GM19035 (cell line): ENCODE measurements at regions not wholly inside any gene's neighbourhood (a gene's known extent, or its start where the extent isn't known, plus 50 kb on each side); places are given as distances from the start of the nearest gene placed in this dataset.
"Not testable (repeated sequence)": the region's sequence is repeated elsewhere in the genome, so short reads cannot be mapped to it uniquely, and the experiment has no call there.

ENCODE experiments used
- ATAC-seq: cut with Tn5 transposase; IDR thresholded peaks from one replicate; pipeline ENCODE4 v1.9.1; 2021; ENCODE audit not compliant: unreplicated experiment

GRCh38 chr3:103829723-103830326 lies 1395.0 kb downstream of the ZPLD1 start:
- ATAC-seq = no peak

DNA sequence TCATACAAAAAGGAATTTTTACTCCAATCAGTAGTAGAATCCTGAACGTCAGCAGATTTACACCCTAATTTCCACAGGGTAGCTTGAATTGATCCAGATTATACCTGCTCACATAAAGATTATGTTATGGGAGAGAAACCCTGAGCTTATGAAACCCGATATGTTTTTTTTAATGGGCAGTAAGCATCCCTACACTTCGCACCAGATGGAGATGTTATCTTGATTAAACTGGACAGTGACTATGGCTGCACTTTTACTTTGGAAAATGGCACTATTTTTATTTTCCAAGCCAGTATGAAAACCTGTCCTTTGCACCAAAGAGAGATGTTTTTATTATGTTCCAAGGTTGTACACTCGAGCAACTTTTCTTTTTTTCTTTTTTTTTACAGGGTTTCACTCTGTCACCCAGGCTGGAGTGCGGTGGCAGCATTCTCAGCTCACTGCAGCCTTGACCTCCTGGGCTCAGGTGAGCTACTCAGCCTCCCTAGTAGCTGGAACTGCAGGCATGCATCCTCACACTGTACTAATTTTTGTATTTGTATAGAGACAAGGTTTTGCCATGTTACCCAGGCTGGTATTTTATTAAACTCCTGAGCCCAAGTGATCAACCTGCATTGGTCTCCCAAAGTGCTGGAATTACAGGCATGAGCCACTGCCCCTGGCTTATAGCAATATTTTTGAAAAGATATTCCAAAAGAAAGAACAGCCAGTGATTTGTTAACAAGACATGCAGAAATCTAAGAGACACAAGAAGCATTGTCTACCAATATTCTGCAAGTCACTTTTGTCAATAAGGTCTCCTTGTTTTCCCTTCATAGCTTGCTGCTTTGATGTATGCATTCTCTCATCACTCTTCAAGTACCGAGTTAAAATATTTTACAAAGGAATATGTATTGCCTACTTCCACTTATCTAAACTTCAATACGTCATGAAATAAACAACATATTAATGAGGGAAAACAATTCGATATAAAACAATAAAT lies 1412.6 kb downstream of the ZPLD1 start:
- no peak for ATAC-seq

- ATAC-seq = no peak
Observed at GRCh38 chr3:103851793-103852192, 1417.0 kb downstream of the ZPLD1 start.

GRCh38 chr3:103862415-103862814 lies 1427.6 kb downstream of the ZPLD1 start:
- ATAC-seq = no peak

DNA sequence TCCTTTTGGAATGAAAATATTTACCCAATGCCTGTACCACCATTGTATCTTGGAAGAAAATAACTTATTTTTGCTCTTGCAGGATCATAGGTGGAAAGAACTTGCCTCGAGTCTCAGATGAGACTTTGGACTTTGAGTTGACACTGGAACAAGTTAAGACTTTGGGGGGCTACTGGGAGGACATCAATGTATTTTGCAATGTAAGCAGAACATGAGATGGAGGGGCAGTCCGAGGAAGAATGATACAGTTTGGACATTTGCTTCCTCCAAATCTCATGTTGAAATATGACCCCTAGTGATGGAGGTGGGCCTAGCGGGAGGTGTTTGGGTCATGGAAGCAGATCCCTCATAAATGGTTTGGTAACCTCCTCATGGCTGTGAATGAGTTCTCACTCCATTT lies 1428.6 kb downstream of the ZPLD1 start:
- ATAC-seq = no peak

DNA sequence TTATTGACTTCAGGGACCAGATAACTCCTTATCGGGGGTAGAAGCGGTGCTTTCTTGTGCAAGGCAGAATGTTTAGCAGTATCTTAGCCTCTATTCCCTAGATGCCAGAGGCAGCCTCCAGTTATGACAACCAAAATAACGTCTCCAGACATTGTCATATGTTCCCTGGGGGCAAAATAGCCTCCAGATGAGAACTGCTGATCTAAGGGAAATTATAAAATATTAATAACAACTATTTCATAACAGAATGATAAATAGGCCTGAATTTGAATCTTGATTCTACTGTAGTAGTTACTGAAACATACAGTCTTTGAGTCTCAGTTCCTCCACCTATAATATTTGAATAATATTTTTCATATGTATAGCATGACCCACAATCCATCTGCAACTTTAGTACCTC lies 1431.3 kb downstream of the ZPLD1 start:
- no peak for ATAC-seq

DNA sequence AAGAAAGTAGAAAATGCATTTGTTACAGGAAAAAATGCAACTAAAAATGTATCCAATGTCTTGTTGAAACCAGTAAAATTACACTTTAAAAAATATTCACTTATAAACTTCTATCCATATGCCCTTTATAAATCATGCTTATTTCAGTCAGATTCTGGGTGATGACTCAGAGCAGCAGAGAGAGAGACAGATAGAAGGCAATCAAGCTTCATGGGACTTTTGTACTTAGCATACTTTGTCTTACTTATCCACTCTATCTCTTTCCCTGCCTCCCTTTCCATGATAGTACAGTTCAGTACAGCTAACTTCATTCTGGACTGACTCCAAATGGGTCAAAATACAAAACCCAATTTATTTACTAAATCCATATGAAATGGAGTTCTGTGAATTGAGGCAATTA lies 1438.2 kb downstream of the ZPLD1 start:
- no peak for ATAC-seq

GRCh38 chr3:103873897-103874545 lies 1439.2 kb downstream of the ZPLD1 start:
- ATAC-seq = no peak

- not testable (repeated sequence) for ATAC-seq
Observed at GRCh38 chr3:103881809-103882208, 1447.0 kb downstream of the ZPLD1 start.

DNA sequence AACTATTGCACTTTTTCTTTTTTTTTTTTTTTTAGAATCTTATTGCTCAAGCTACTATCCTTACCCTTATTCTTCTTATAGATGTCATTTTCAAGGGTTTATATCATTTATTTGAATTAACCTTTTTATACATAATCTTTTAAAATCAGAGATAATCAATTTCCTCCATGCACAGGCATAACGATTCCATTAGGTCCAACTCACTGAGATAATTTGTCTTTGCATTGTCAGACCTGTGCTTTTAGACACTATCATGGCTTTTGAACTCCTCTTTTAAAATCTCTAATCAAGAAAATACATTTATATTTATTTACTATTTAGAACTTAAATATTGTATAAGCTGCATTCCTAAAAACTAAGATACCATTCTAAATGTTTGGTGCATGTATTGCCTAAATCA lies 1454.9 kb downstream of the ZPLD1 start:
- ATAC-seq = no peak

- ATAC-seq = no peak
Observed at GRCh38 chr3:103894162-103894822, 1459.5 kb downstream of the ZPLD1 start.

GRCh38 chr3:103899328-103899727 lies 1464.5 kb downstream of the ZPLD1 start:
- no peak for ATAC-seq

- no peak for ATAC-seq
Observed at GRCh38 chr3:103904991-103905390, 1461.7 kb upstream of the ALCAM start.

DNA sequence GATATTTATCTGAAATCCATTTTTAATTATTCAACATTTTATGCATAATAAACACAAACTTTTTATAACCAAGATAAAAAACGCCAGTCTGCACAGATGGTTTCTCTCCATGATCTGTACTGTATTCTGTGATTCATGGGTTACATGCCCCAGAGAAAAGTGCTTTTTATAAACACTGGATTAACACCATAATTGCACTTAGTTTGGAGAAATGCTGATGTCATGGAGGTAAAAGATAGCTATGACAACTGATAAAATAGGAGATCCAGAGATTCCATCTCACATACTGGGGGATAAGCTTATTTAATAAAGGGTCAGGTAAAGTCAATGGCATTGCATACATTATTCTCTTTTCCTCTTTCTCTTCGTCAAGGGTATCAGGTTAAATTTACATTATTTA lies 1460.4 kb upstream of the ALCAM start:
- no peak for ATAC-seq

- ATAC-seq = no peak
Observed at GRCh38 chr3:103906808-103907207, 1459.9 kb upstream of the ALCAM start.

- no peak for ATAC-seq
Observed at GRCh38 chr3:103907567-103907966, 1459.1 kb upstream of the ALCAM start.

- ATAC-seq = no peak
Observed at GRCh38 chr3:103909395-103909794, 1457.3 kb upstream of the ALCAM start.

DNA sequence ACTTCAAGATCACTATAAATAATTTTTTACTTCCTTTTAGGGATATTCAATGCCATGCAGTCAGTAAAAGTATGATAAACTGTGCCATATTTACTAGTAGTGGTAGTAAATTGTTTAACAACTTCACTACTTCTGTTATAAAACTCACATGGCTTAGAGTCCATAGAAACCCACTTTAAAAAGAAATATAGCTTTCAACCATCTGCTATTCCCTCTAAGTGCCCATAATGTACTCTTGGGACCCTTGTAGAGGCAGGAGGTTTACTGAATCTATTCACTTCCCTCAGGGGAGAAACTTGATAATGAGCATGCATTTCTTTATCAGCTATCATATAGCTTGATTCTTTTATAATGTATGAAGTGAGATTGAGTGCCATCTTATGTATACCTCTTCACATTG lies 1448.4 kb upstream of the ALCAM start:
- ATAC-seq = no peak

DNA sequence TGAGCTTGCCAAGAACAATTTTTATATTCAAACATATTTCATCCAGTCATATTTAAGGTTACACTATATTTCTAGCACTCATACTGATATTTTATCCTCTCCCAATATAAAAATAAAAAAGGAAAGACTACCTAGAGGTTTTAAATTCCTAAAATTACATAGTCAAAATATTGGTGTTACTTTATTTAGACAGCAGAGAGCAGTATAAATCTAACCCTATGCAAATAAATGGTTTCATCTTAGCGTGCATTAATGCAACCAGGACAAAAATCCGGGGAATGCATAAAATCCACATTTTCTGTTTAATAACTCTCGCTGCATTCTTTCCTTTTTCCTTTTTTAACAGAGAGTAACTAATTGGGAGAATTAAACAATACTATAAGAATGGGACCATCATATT lies 1447.4 kb upstream of the ALCAM start:
- no peak for ATAC-seq

- ATAC-seq = no peak
Observed at GRCh38 chr3:103923907-103924306, 1442.8 kb upstream of the ALCAM start.

GRCh38 chr3:103924544-103924943 lies 1442.2 kb upstream of the ALCAM start:
- no peak for ATAC-seq
